NOMO-1 (cell line): ENCODE measurements at regions not wholly inside any gene's neighbourhood (a gene's known extent, or its start where the extent isn't known, plus 50 kb on each side); places are given as distances from the start of the nearest gene placed in this dataset.
A peak's percentile ranks its signal among the peaks of the same experiment; 100 is the strongest.
"Not testable (repeated sequence)": the region's sequence is repeated elsewhere in the genome, so short reads cannot be mapped to it uniquely, and the experiment has no call there.

ENCODE experiments used
- DNase-seq, 2 experiments: peaks; one replicate each; lab custom pipeline; 2025; ENCODE audit not compliant: unreplicated experiment in 2 of 2; lab: John Stamatoyannopoulos, UW

GRCh38 chr3:166560253-166560652, 723.0 kb upstream of the BCHE start:
- no peak for DNase-seq

- peak in 1 of 2 experiments; percentile 11 for DNase-seq
Observed at GRCh38 chr3:166556955-166557354, 719.7 kb upstream of the BCHE start.

- no peak for DNase-seq
Observed at GRCh38 chr3:166554023-166554422, 716.8 kb upstream of the BCHE start.

- no peak for DNase-seq
Observed at GRCh38 chr3:166533740-166534139, 696.5 kb upstream of the BCHE start.

GRCh38 chr3:166531730-166532129, 694.5 kb upstream of the BCHE start:
- no peak for DNase-seq

- no peak for DNase-seq
Observed at GRCh38 chr3:166527325-166527724, 690.1 kb upstream of the BCHE start.

- DNase-seq, result no peak
Observed at GRCh38 chr3:166526881-166527280, 689.7 kb upstream of the BCHE start.

- no peak for DNase-seq
Observed at GRCh38 chr3:166522017-166522416, 684.8 kb upstream of the BCHE start.

- DNase-seq, result no peak
Observed at GRCh38 chr3:166519443-166519842, 682.2 kb upstream of the BCHE start.

GRCh38 chr3:166518040-166518439, 680.8 kb upstream of the BCHE start:
- DNase-seq, result no peak

- DNase-seq, result no peak
Observed at GRCh38 chr3:166510382-166510781, 673.2 kb upstream of the BCHE start.

GRCh38 chr3:166500420-166500819, 663.2 kb upstream of the BCHE start:
- not testable (repeated sequence) for DNase-seq

- no peak for DNase-seq
Observed at GRCh38 chr3:166499636-166500035, 662.4 kb upstream of the BCHE start.

- DNase-seq, result no peak
Observed at GRCh38 chr3:166498446-166498845, 661.2 kb upstream of the BCHE start.

GRCh38 chr3:166489826-166490225, 652.6 kb upstream of the BCHE start:
- DNase-seq, result no peak

GRCh38 chr3:166488977-166489672, 651.9 kb upstream of the BCHE start:
- no peak for DNase-seq

- no peak for DNase-seq
Observed at GRCh38 chr3:166484470-166484869, 647.2 kb upstream of the BCHE start.

GRCh38 chr3:166481340-166481739, 644.1 kb upstream of the BCHE start:
- no peak for DNase-seq

GRCh38 chr3:166478356-166478755, 641.1 kb upstream of the BCHE start:
- no peak for DNase-seq

GRCh38 chr3:166473501-166473900, 636.3 kb upstream of the BCHE start:
- DNase-seq, result no peak

GRCh38 chr3:166472015-166472414, 634.8 kb upstream of the BCHE start:
- no peak for DNase-seq

GRCh38 chr3:166471074-166471767, 634.0 kb upstream of the BCHE start:
- no peak for DNase-seq
